Vagina (tissue), 2 donors: ENCODE measurements at regions not wholly inside any gene's neighbourhood (a gene's known extent, or its start where the extent isn't known, plus 50 kb on each side); places are given as distances from the start of the nearest gene placed in this dataset.

ENCODE experiments used
- DNase-seq, 2 donors: peaks; one replicate each; pipeline ENCODE4 v3.0.0-alpha.2; 2017; ENCODE audit errors: extremely low spot score in 2 of 2
- H3K27ac ChIP-seq: fragments of 200-600 bp; sonication (generic); one replicate; pipeline ENCODE4 v1.5.1; 2019
- H3K27me3 ChIP-seq: fragments of 200-600 bp; sonication (generic); one replicate; pipeline ENCODE4 v1.5.1; 2019
- H3K36me3 ChIP-seq, 2 donors: fragments of 200-600 bp; sonication (generic); one replicate each; pipeline ENCODE4 v1.5.1; 2017 to 2019
- H3K4me1 ChIP-seq: fragments of 200-600 bp; sonication (generic); one replicate; pipeline ENCODE4 v1.5.1; 2019
- H3K4me3 ChIP-seq, 2 donors: fragments of 200-600 bp; sonication (generic); 1 replicate in 1 of 2; 2 replicates in 1 of 2; pipeline ENCODE4 v1.5.1; 2016 to 2019
- H3K9me3 ChIP-seq: fragments of 200-600 bp; sonication (generic); one replicate; pipeline ENCODE4 v1.5.1; 2019
- POLR2A ChIP-seq, 2 donors: fragments of 450-650 bp; IDR thresholded peaks; one replicate each; pipeline ENCODE4 v1.6.1; 2017; ENCODE audit warnings: antibody characterized with exemption in 2 of 2, mild to moderate bottlenecking in 2 of 2, moderate library complexity in 2 of 2
- POLR2AphosphoS5 ChIP-seq, 2 donors: sonication (generic); formaldehyde crosslinking; IDR thresholded peaks; one replicate each; pipeline ENCODE4 v1.9.0; 2017; ENCODE audit warnings: antibody characterized with exemption in 2 of 2, mild to moderate bottlenecking in 2 of 2, low read depth in 1 of 2; ENCODE audit not compliant: insufficient read depth in 1 of 2
- intact Hi-C: fragments of 100-400 bp; cut with DNase I; formaldehyde crosslinking; loops from one replicate; pipeline ENCODE4 v1.15.1; 2023
- TF ChIP-seq, protein P1 (sequence below), 3 experiments: fragments of 450-650 bp in 2 of 3; fragments of 200-600 bp in 1 of 3; sonication (generic) in 1 of 3; IDR thresholded peaks; one replicate each; pipeline ENCODE4 v1.5.1; 2017 to 2019; ENCODE audit warnings: antibody characterized with exemption in 3 of 3, mild to moderate bottlenecking in 2 of 3, moderate library complexity in 2 of 3

DNA sequence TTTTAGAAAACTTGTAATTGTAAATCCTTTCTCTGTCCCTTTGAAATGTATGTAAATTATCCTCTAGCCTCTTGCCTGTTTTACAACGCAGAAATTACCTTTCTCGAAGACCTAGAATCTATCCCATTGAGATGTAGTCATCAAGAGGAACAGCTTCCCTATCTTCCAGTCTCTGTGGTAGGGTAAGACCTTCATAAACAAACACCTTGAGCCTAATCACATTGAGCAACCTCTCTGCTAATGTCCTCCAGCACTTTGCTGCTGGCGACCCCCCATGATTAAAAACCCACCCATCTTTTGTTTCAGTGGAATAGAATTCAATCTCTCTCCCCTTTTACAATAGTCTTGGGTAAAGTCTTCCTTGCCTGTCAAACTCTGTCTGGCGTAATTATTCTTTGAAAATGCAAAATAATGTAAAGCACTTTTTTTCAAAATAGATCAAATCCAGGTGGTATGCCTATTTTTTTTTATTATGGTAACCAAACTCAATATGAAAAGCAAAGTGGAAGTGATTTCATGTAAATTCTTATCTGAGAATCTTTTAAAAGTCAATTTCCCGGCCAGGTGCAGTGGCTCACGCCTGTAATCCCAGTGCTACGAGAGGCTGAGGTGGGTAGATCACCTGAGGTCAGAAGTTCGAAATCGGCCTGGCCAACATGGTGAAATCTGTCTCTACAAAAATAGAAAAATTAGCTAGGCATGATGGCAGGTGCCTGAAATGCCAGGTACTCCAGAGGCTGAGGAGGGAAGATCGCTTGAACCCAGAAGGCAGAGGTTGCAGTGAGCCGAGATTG is 237.9 kb downstream of the GRXCR1 start:
- Histone ChIP-seq H3K4me1 (no peaks in the 10 kb centered on the region), H3K36me3 (no peaks in the 10 kb centered on the region), H3K27me3 (no peaks in the 10 kb centered on the region), H3K27ac (no peak overlapping the region), H3K9me3 (no peaks in the 10 kb centered on the region), H3K4me3 (no peak overlapping the region)
- TF ChIP-seq POLR2A (IDR thresholded peaks at IDR 0.05) (no peak), POLR2AphosphoS5 (IDR thresholded peaks at IDR 0.05; ENCODE audit: insufficient read depth in 1 of 2, low read depth in 1 of 2) (no peak)
- TF ChIP-seq, protein P1, sequence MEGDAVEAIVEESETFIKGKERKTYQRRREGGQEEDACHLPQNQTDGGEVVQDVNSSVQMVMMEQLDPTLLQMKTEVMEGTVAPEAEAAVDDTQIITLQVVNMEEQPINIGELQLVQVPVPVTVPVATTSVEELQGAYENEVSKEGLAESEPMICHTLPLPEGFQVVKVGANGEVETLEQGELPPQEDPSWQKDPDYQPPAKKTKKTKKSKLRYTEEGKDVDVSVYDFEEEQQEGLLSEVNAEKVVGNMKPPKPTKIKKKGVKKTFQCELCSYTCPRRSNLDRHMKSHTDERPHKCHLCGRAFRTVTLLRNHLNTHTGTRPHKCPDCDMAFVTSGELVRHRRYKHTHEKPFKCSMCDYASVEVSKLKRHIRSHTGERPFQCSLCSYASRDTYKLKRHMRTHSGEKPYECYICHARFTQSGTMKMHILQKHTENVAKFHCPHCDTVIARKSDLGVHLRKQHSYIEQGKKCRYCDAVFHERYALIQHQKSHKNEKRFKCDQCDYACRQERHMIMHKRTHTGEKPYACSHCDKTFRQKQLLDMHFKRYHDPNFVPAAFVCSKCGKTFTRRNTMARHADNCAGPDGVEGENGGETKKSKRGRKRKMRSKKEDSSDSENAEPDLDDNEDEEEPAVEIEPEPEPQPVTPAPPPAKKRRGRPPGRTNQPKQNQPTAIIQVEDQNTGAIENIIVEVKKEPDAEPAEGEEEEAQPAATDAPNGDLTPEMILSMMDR (IDR thresholded peaks at IDR 0.05) = no peak
- no peak for DNase-seq
- intact Hi-C loops = no loop called here

DNA sequence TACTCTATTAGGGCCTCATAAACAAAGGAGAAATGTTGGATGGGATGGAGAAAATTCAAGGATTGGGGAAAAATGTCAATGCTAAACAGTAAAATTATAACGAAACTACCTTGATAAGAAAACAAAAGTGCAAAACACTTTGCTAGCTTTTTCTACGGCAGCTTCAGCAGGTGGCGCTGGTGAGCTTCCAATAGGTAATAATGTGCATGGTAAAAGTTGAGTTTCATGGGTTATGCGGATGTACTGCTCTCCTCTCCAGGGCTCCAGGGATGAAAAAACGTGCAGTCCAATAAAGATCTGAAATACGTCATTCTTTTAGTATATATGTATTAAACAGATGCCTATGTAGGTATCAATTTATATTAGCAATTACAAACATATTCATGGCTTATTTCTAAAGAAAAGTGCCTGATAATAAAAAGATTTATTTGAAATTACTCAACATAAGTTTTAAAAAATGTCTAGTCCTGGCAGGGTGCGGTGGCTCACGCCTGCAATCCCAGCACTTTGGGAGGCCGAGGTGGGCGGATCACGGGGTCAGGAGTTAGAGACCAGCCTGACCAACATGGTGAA is 239.6 kb downstream of the GRXCR1 start:
- intact Hi-C loops = no loop called here
- DNase-seq = no peak
- no peak overlapping the region for H3K4me3 ChIP-seq
- no peaks in the 10 kb centered on the region for H3K36me3 ChIP-seq
- no peaks in the 10 kb centered on the region for H3K9me3 ChIP-seq
- no peak overlapping the region for H3K27ac ChIP-seq
- no peaks in the 10 kb centered on the region for H3K27me3 ChIP-seq
- TF ChIP-seq POLR2A (IDR thresholded peaks at IDR 0.05) = no peak
- TF ChIP-seq POLR2AphosphoS5 (IDR thresholded peaks at IDR 0.05; ENCODE audit: insufficient read depth in 1 of 2, low read depth in 1 of 2) = no peak
- TF ChIP-seq, protein P1 (IDR thresholded peaks at IDR 0.05) = no peak
- H3K4me1 ChIP-seq = no peaks in the 10 kb centered on the region

DNA sequence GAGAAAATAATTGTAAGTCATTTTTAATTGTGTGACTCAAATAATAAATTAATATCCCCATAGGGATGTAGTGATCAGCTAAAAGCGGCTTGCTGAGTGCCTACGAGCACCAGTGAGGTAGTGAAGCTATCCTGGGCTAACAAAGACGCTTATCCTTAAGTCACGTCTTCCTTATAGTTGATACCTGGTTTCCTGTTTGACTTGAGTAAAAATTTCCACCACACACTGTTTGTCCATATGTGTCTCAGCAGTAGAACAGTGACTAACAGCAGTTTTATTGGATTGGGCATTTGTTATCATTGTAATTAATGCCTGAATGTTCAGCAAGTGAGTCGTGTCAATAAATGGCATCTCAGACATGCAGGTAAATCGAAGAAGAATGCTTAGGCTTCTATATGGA is 241.1 kb downstream of the GRXCR1 start:
- no peaks in the 10 kb centered on the region for H3K27me3 ChIP-seq
- H3K27ac ChIP-seq = no peak overlapping the region
- TF ChIP-seq, protein P1 (IDR thresholded peaks at IDR 0.05) = no peak
- TF ChIP-seq POLR2AphosphoS5 (IDR thresholded peaks at IDR 0.05; ENCODE audit: insufficient read depth in 1 of 2, low read depth in 1 of 2) (no peak), POLR2A (IDR thresholded peaks at IDR 0.05) (no peak)
- no peaks in the 10 kb centered on the region for H3K9me3 ChIP-seq
- no peaks in the 10 kb centered on the region for H3K36me3 ChIP-seq
- intact Hi-C loops = no loop called here
- H3K4me3 ChIP-seq = no peak overlapping the region
- H3K4me1 ChIP-seq = no peaks in the 10 kb centered on the region
- DNase-seq = no peak

DNA sequence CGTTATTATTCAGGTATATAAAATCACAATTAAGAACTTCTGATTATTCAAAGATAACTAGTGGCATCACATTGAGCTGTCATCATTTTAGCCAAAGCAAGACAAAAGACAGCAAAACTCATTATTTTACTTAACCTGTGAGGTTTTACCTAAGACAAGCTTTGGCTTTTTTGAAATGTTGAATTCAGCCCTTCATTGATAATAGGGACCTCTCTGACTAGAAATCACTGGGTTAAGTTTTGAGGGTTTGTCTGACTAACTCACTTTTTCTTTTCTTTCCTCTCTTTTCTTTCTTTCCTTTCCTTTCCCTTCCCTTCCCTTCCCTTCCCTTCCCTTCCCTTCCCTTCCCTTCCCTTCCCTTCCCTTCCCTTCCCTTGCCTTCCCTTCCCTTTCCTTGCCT is 244.2 kb downstream of the GRXCR1 start:
- no peak overlapping the region for H3K4me3 ChIP-seq
- no peak for DNase-seq
- intact Hi-C loops = no loop called here
- TF ChIP-seq, protein P1 (IDR thresholded peaks at IDR 0.05) = no peak
- TF ChIP-seq POLR2A (IDR thresholded peaks at IDR 0.05) = no peak
- TF ChIP-seq POLR2AphosphoS5 (IDR thresholded peaks at IDR 0.05; ENCODE audit: insufficient read depth in 1 of 2, low read depth in 1 of 2) = no peak
- no peaks in the 10 kb centered on the region for H3K4me1 ChIP-seq
- H3K27ac ChIP-seq = no peak overlapping the region
- no peaks in the 10 kb centered on the region for H3K27me3 ChIP-seq
- H3K9me3 ChIP-seq = no peaks in the 10 kb centered on the region
- no peaks in the 10 kb centered on the region for H3K36me3 ChIP-seq

DNA sequence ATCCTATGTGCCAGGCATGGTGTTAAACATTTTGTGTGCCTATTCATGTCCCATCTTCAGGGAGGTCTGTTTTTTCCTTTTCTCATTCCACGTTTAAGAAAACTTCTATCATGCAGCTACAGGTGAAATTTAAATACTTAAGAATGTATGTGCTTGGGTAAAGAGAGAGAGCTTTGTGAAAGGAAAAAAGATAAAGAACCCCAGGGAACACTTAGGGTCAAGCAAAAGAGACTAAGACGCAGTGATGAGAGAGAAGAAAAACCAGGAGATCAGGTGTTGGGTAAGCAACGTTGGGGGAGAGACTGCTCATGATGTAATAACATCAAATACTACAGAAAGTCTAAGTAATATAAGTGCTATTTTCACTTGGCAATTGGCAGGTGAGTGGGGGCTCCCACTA is 253.7 kb downstream of the GRXCR1 start:
- Histone ChIP-seq H3K4me3 (no peak overlapping the region), H3K27ac (no peak overlapping the region), H3K36me3 (no peaks in the 10 kb centered on the region), H3K27me3 (no peaks in the 10 kb centered on the region), H3K4me1 (no peaks in the 10 kb centered on the region), H3K9me3 (no peaks in the 10 kb centered on the region)
- DNase-seq = no peak
- intact Hi-C loops = no loop called here
- TF ChIP-seq POLR2AphosphoS5 (IDR thresholded peaks at IDR 0.05; ENCODE audit: insufficient read depth in 1 of 2, low read depth in 1 of 2) = no peak
- TF ChIP-seq POLR2A (IDR thresholded peaks at IDR 0.05) = no peak
- TF ChIP-seq, protein P1 (IDR thresholded peaks at IDR 0.05) = no peak
